ENCODE measurements at regions not wholly inside any gene's neighbourhood (a gene's known extent, or its start where the extent isn't known, plus 50 kb on each side); places are given as distances from the start of the nearest gene placed in this dataset.

GRCh38 chr18:10121786-10122515, 208.1 kb downstream of the VAPA start:
- no peak for DNase-seq

- no peak for DNase-seq
These were observed 209.5 kb downstream of the VAPA start for GRCh38 chr18:10122988-10123950.

- DNase-seq: no peak
These were observed 210.3 kb downstream of the VAPA start for GRCh38 chr18:10124071-10124470.

GRCh38 chr18:10124557-10124956, 210.7 kb downstream of the VAPA start:
- peak; percentile 66 for DNase-seq

- no peak for DNase-seq
These were observed 211.2 kb downstream of the VAPA start for GRCh38 chr18:10124967-10125366.

- no peak for DNase-seq
These were observed 213.9 kb downstream of the VAPA start for GRCh38 chr18:10127729-10128128.

- no peak for DNase-seq
These were observed 215.2 kb downstream of the VAPA start for GRCh38 chr18:10128921-10129501.

GRCh38 chr18:10130606-10131005, 216.8 kb downstream of the VAPA start:
- no peak for DNase-seq

- no peak for DNase-seq
These were observed 217.3 kb downstream of the VAPA start for GRCh38 chr18:10131081-10131459.

- DNase-seq: peak; percentile 81
These were observed 217.9 kb downstream of the VAPA start for GRCh38 chr18:10131460-10132395.

GRCh38 chr18:10133516-10133915, 219.7 kb downstream of the VAPA start:
- DNase-seq: peak; percentile 32

GRCh38 chr18:10134204-10134603, 220.4 kb downstream of the VAPA start:
- peak; percentile 71 for DNase-seq

- DNase-seq: peak; percentile 54
These were observed 220.9 kb downstream of the VAPA start for GRCh38 chr18:10134749-10135148.

- peak; percentile 19 for DNase-seq
These were observed 221.6 kb downstream of the VAPA start for GRCh38 chr18:10135302-10135926.

- peak; percentile 2 for DNase-seq
These were observed 224.9 kb downstream of the VAPA start for GRCh38 chr18:10138719-10139118.

- peak; percentile 74 for DNase-seq
These were observed 226.1 kb downstream of the VAPA start for GRCh38 chr18:10139783-10140410.

GRCh38 chr18:10140461-10141282, 226.9 kb downstream of the VAPA start:
- peak; percentile 72 for DNase-seq

GRCh38 chr18:10141559-10141958, 227.7 kb downstream of the VAPA start:
- peak; percentile 39 for DNase-seq

GRCh38 chr18:10142056-10142455, 228.2 kb downstream of the VAPA start:
- peak; percentile 10 for DNase-seq

GRCh38 chr18:10142496-10143160, 228.8 kb downstream of the VAPA start:
- peak; percentile 58 for DNase-seq
